GM19328 (cell line): ENCODE measurements at regions not wholly inside any gene's neighbourhood (a gene's known extent, or its start where the extent isn't known, plus 50 kb on each side); places are given as distances from the start of the nearest gene placed in this dataset.

Experiments used
- ATAC-seq: cut with Tn5 transposase; IDR thresholded peaks from one replicate; pipeline ENCODE4 v1.9.1; 2021; ENCODE audit warnings: mild to moderate bottlenecking, moderate library complexity; ENCODE audit not compliant: unreplicated experiment

DNA sequence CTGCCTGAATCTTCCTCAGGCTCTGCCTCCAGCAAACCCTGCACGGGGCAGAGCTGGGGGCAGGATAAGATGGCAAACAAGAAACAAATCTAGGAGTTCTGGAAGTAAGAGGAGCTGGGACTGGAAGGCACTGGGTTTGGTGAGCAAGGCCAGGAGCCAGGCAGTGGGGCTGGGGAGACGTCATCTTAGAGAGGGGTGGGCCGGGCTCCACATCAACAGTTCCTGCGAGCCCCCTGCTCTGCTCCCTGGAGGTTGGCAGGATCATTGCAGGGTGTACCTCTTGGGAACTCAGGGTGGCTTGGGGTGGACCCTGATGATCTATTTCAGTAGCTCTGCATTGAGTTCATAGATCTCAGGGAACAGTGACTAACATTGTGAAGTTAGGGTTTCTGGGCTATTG lies 87.3 kb upstream of the PRR23E start:
- no peak for ATAC-seq

DNA sequence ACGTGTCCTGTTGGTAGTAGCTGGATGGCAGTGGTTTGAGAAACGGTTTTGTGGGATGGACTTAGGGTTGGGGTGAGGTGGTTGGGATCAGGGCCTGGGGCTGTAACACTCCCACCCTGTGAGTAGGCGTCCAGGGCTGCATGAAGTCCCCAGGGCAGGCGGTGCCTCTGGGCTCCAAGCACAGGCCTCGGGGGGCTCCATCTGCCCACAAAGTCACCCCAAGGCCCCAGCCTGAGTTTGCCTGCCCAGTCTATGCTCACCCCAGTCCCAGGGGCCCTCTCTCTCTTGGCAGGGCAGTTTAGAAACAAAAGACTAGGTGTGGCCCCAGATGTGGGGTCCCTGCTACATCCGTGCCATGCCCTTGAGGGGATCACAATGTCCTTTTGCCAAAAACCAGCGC lies 86.9 kb upstream of the PRR23E start:
- ATAC-seq = no peak

DNA sequence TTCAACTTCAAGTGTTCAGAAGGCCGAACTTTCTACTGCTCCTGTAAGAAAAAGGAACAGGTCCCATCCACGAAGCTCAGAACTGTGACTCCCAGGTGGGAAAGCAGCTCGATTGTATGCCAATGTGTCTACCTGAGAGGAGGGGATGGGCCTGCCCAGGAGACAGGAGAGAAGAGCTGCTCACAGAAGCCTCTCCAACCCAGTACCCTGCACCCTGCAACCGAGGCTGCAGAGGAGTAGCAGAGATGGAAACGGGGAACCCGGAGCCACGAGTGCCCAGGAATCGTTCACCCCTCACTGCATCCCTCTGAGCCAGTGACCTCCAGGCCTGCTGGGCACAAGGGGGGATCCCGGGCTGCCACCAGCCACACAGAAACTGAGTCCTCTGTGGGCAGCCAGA lies 86.5 kb upstream of the PRR23E start:
- no peak for ATAC-seq

DNA sequence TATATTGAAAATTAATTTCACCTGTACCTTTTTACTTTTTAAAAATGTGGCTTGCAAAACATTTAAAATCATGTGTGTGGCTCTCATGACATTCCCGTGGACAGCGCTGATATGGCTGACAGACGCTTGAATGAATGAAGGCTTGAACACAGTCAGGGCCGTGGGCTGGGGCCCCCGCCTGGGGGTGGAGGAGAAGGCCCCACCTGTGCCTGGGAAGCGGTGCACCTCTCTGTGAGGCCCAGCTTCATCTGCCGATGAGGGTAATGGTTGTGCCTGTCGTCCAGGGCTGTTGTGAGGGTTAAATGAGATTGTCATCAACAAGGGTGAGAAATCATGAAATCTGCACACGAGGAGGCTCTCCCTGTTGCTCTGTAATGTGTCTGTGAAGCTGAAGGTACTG lies 85.9 kb upstream of the PRR23E start:
- ATAC-seq = no peak

DNA sequence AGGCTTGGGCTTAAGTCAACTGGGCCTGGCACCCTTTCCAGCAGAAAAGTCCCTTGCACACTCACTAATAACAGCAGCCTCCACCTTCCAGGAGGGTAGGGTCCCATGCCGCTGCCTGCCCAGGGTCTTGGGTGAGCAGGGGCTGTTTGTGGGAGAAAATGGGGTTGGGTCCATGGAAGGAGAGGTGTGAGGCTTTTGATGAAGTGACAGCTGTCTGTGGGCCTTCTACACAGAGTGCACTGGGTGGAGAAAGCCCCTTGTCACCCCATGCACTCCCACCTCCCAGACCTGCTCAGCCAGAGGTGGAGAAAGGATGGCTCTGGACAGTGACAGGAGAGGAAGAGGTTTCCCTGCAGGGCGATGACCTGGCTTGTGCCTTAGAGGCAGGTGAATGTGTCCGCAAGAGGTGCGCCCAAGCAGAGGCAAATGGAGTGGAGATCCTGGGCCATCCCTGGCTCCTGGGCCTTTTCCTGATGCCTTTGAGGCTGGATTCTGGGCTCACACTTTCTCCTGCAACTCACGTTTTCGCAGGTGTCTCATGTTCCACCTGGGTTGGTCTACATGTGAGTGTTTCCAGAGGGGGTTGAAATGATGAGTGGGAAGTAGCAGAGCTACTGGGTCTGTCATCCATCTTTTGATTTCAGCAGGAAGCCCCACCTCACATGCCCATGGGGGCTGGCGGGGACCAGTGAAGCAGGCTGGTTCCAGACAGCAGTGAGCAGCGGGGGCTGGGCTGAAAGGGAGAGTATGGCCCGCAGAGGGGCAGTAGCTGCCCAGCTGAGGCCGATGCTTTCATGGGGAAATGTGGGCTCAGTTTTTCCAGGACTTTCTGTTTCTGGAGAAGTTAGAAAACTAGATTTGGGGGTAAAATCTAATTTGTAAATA lies 85.2 kb upstream of the PRR23E start:
- no peak for ATAC-seq

DNA sequence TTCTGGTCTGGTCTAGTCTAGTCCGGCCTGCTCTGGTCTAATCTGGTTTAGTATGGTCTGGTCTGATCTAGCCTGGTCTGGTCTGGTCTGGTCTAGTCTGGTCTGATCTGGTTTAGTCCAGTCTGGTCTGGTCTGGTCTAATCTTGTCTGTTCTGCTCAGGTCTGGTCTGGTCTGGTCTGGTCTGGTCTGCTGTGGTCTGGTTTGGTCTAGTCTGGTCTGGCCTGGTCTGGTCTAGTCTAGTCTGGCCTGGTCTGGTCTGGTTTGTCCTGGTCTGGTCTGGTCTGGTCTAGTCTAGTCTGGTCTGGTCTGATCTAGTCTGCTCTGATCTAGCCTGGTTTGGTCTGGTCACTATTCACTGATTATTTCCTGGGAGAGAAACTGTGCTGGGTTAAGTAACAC lies 84.1 kb upstream of the PRR23E start:
- ATAC-seq = no peak

DNA sequence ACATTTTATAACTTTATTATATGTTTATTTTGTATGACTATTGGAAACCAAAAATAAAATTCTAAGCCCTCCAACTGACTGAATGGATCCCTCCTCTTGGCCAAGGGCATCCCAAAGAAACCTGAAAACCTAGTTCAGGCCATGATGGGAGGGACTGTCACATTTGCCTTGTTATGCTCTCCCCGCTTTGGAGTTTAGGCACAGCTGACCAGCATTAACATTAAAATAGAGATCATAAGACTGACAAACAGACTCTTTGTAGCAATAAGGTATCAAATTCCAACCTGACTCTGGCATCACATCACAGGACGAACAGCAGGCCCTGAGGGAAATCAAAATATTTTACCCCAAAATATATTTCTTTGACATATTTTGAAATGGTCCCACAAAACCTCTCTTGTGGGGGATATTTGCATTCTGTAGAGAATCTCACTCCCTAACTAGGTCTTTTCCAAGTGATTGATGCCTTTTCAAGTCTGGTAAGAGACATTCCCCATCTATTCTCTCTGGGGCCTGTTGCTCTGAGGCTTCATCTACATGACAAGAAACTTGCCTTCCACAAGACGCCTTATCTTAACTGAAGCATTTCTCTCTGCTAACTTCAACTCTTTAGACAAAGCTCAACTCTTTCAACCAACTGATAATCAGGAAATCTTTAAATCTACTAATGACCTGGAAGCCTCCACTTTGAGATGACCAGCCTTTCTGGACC lies 81.8 kb upstream of the PRR23E start:
- ATAC-seq = no peak

DNA sequence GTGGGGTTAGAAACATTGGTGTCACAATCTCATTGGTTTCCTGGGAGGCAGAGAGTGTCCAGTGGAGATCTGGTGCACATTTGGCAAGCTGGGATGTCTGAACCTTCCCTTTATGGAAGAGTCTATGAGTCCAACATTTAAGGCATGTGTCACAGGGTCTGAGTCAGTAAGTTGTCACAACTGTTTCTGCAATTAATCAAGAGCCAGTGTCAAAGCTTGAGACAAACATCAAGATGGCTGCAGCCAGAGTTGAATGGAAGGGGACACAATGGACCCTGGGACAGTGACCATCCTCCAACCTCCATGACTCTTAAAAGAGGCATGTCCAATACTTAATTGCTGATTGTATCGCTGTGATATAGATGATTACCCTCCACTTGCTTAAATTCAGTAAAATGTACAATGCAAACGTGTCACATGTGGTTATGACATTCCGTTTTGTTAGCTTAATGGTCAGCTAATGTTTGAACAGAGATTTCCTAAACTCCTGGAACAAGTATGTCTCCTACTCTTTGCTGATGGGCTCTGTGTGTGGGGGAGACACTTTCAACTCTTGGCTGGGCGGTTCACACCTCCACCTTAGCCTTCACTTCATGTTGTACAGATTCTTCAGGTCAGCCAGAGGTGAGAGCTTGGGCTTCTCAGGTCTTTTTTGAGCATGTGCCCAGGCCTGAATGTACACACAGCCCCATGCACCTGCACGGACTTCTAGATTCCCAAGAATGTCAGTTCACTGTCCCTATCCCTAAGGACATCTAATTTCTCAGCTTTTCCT lies 79.9 kb upstream of the PRR23E start:
- ATAC-seq = no peak

DNA sequence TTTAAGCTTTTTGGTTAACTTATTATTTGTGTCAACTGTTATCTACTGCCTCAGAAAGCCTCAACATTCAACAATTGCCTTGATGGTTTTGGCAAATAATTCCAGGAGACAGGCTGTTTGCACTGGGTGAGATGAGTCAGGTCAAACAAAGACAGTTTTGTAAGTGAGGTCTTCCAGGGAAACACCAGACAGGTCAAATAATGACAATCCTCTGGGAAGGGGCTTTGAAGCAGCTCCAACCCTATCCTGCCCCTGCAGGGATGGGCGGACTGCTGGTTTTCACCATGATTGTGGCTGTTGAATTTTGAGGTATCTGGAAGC lies 79.4 kb upstream of the PRR23E start:
- no peak for ATAC-seq

DNA sequence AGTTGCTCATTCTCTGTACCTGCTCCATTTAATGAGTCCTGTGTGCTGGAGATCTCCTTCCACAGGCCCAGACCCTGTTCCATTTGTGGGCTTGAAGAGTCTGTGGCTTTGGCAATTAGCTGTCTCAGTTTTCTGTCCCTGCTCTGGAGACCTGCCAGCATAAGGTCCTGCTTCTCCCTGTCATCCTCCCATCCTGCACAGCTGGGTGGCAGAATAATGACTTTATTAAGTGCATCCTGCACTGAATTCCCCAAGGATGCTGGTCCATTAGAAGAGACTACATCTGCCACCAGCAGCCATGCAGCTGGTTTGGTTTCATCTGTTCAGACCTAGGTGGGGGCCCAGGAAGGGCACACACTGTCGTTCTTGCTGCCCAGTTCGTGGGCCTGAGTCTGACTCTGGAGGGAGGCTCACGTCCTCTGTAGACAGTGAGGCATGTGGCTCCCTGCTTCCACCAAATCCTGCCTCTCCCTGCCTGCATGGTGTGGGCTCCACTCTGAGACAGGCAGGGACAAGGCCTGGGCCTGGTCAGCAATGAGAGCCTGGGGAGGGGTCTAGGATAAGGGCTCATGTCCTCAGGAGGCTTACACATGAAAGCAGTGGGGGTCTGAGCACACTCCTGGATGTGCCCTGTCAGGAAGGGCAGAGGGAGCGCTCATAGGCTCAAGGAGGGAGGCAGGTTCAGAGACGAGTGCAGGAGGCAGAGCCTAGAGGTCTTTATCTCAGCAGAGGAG lies 78.4 kb upstream of the PRR23E start:
- no peak for ATAC-seq

DNA sequence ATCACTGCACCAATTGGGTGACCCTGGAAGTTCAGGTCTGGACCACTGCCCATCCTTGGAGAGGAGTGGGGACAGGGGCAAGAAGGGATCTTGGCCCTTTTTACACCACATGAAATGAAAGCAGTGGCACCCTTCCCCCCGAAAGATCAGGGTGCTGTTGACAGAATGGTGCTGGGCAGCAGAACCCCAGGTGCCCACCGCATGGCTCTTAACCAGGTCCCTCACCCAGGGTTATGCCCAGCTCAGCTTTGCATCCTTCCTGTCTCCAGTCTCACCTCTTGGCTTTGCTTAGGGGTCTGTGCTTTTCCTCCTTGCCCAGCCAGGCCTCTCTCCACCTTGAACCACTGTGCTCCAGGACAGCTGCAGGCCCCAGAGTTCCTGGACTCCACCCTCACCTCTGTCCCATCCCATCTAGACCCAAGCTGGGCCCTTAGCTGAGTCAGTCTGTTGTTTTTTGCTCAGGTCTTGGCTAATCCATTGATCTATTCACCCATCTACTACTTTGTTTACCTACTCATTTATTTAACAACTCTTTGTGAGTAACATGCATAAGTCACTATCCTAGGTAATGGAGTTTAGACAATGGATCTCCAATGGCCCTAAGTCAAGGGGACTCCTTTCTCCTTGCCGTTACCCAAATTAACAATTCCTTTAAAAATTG lies 77.1 kb upstream of the PRR23E start:
- no peak for ATAC-seq

DNA sequence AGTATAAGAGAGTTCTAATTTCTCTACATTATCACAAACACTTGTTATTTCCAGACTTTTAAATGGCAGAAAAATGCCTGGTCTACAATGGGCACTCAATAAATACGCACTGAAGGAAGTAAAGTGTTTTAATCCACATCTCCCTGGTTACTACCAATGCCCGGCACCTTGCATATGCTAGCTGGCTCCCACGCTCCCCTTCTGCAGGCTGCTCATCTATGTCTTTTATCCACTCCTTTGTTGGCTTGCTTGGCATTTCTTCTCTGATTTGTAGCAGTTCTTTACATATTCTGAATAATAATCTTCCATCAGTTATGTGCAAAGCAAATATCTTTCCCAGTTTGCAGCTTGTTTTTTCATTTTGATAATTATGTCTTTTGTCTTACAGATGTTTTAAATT lies 74.6 kb upstream of the PRR23E start:
- no peak for ATAC-seq

DNA sequence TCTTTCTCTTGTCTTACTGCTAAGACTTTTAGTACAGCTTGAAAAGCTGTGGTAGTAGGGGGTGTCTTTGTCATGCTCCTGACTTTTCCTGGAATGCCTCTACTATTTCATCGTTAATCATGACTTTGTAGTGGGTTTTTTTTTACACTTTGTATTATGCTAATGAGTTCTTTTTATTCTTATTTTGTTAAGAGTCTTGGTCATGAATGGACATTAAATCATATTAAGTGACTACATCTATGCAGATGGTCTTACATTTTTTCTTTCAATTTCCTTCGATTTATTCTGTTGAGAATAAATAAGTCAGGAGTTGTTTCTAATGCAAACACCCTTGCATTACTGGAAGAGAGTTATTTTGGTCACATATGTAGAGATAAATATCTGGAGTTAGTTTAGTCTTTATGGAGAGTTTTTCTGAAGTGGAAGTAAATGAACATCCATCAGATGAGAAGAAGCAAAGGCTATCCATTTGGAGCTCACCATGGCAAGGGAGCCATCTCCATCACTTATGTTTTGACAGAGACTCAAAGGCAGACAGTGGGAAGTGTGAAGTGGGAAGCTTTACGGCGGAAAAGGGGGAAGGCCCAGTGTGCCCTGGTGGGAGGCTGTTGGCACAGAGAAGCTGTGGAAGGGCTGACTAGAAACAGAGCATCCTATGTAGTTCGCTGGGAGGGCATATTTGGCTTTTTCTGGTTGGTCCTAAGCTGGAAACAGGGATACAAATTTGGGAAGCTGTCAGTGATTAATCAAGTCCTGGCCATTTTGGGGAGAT lies 73.1 kb upstream of the PRR23E start:
- no peak for ATAC-seq

DNA sequence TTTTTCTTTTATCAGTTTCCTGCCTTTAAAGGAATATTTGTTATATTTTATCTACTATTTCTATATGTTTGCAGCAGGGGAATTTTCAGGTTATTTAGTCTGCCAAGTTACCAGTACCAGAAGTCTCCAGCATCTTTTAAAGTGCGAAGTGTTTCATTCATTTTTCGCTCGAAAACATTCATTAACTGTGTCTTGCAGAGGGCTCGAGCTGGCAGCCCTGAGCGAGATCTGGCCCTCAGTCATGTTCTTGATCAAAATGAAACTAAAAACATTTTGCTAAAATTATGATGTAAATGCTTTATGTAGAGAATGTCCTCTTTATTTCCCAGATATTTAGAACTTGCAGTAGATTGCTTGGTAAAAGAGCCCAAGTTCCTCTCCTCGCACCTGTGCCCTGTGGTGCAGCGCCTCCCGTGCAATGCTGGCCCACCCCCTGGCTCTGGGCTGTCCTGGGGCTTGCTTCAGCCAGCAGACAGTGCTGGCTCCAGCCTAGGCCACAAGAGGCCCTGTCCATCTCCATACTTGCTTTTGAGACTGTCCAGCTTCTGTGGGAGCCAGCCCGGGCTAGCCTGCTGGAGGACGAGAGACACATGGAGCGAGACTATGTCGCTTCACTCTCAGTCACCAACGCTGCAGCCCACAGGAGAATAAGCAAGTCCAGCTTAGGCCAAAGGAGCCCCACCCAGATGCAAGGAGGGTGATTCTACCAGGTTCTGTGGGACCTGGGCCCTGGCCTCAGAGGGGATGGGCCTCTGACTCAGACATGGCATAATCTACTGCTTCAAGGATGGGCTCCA lies 71.9 kb upstream of the PRR23E start:
- no peak for ATAC-seq

DNA sequence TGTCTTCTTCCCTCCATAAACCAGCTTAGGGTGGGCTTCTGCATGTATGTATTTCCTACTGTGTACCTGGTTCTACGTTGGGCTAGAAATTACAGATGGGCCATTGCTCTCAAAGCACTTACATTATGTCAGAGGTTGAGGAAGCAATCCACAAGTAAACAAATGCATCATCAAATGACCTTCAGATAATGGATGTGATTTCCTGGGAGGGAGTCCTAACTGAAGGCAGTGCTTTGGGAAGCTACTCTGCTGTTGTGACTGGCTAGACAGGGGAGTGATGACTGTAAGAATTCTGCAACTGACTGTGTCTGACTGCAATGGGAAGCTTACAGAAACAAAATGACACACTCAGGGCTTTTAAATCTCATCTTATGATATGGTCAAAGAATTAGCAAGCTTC lies 71.0 kb upstream of the PRR23E start:
- ATAC-seq = no peak

DNA sequence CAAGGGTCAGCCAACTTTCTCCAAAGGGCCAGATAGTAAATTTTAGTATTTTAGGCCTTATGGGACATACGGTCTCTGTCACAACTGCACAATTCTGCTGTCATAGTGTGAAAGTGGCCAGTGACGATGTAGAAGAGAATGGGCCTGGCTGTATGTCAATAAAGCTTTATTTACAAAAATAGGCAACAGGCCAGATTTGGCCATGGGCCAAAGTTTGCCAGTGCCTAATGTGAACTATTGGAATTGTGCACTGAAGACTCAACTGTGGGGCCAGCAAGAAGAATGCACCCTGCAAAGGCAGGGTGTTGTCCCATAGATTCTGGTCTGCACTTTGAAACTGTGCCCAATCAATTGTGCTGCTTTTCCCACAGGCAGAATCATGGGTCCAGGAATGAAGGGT lies 69.4 kb upstream of the PRR23E start:
- no peak for ATAC-seq

DNA sequence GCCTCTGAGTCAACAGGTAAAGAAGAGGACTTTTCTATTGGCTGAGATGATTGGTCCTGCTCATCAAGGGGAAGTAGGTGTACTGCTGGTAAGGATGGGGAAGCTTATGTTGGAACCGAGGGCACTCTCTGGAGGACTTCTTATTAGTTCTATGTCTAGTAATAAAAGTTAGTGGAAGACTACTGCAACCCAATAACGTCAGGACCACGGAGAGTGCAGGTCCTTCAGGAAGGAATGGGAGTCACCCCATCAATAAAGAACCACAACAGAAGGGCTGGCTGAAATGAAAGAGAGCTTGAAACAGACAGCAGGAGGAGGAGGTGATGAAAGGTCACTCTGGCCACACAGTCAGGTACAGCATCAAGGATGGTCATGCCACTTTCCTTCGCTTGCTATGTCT lies 68.8 kb upstream of the PRR23E start:
- no peak for ATAC-seq

DNA sequence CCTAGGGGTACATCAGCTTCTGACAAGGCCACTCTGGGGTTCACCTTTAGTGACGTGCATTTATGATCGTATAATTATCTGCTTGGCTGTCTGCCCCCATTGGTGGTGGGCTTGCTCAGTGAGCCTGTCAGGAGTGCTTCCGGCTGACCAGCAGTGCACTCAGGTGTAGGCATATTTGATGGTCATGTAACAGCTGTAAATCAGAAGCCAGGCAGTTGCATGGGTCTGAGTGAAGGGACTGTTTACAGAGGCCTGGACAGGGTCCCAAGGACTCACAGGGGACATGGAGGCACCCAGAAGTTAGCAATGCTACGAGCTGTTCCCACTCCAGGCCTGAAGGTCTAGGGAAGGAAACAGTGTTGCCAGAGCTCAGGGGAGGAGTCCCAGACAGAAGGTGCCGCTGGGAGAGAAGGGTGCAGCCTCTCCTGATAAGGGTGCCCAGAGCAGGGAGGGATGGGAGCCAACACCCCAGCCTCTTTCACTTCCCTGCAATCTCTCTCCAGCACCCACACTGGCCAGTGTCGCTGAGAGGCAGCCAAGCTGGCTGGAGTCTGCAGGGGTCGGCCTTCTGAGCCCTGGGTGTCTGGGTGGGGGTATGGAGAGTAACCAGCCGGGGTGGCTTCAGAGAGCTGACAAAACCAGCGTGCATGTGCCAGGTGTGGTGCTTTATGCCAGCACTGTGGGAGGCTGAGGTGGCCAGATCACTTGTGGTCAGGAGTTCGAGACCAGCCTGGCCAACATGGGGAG lies 61.3 kb upstream of the PRR23E start:
- no peak for ATAC-seq
